ENCODE measurements at regions not wholly inside any gene's neighbourhood (a gene's known extent, or its start where the extent isn't known, plus 50 kb on each side); places are given as distances from the start of the nearest gene placed in this dataset.

DNA sequence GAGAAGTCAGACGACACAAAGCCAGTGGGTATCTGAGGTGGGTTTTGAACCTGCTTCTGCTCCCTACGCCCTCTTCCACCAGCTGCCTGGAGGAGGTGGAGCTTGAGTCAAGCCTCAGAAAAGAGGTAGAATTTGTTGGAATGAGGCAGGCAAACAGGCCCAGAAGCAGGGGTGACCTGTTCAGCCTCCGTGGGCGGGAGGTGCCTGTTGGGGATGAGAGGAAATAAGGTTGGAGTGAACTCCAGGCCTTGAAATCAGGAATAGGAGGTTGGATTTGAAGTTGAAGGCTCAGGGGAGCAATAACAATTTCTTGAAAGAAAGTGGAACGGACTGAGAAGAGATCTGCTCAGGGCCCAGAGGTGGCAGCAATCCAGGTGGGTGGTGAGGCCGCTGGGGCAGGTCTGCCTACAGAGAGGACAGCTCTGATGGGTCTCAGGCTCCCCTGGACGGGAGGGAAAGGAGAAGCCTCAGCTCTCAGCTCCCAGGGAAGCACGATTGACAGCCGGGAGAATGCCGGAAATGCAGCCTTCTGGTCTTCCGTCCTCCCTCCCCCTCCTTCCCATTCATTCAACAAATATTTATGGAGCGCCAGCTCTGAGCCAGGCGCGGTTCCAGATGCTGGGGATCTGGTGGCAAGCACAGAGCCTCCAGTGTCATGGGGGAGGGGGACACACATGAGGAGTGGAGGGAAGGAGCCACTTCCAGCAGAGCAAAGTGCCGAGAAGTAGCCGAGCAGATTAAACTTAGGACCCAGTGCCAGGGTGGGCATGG lies 61.9 kb upstream of the CIBAR2 start:
- DNase-seq (ENCODE audit: low read depth in 2 of 3, low spot score in 2 of 3): no peak

DNA sequence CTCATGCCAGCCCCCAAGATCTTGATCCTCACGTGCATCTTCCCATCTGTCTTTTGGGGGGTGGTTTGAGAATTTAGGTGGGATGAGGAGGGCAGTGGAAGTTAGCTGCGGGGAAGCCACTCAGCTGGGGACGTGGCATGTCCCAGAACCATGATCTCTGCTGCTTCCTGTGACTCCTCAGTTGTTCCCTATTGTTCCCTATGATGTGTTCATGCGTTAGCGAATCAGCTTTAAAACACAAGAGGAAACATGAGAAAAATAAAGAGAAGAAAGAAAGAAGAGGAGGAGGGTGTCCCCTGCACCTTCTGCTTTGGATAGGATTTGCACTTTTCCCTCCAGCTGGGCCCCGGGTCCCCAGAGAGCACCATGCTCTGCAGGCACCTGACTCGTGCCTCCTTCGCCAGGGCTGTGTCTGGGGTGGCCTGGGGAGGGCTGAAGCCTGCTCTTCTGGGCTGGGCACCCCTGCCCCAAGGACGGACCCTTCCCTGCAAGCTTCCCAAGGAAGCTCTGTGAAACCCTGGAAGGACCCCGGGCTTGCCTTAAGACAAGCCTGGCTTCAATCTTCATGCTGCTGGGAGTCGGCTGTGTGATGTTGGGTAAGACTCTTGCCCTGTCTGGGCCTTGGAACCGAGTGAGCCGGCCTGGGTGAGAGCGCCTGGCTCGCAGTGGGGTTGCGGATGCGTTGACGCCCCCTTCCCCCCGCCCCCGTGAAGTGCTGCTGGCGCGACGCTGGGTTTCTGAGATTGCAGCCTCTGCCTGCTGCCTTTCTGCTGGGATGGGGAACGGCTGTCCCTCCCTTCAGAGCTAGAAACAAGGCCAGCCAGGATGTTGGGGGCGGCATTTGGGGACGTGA lies 62.8 kb upstream of the CIBAR2 start:
- no peak for DNase-seq (ENCODE audit: low read depth in 2 of 3, low spot score in 2 of 3)

DNA sequence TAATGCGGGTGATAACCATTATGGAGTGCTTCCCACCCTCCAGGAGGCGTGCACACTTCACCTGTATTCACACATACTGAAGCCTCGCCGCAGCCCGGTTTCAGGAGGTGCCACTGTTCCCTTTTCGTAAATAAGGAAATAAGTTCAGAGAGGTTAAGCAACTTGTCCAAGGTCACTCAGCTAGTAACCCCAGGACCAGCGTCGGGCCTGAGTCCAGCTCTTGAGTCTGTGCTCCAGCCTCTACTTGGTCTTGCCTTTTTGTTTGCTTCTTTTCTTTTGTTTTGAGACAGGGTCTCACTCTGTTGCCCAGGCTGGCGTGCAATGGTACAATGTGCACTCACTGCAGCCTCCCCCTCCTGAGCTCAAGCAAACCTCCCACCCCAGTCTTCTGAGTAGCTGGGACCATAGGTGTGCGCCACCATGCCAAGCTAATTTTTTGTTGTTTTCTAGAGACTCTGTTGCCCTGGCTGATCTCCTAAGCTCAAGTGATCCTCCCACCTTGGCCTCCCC lies 63.5 kb upstream of the CIBAR2 start:
- DNase-seq (ENCODE audit: low read depth in 2 of 3, low spot score in 2 of 3): no peak

DNA sequence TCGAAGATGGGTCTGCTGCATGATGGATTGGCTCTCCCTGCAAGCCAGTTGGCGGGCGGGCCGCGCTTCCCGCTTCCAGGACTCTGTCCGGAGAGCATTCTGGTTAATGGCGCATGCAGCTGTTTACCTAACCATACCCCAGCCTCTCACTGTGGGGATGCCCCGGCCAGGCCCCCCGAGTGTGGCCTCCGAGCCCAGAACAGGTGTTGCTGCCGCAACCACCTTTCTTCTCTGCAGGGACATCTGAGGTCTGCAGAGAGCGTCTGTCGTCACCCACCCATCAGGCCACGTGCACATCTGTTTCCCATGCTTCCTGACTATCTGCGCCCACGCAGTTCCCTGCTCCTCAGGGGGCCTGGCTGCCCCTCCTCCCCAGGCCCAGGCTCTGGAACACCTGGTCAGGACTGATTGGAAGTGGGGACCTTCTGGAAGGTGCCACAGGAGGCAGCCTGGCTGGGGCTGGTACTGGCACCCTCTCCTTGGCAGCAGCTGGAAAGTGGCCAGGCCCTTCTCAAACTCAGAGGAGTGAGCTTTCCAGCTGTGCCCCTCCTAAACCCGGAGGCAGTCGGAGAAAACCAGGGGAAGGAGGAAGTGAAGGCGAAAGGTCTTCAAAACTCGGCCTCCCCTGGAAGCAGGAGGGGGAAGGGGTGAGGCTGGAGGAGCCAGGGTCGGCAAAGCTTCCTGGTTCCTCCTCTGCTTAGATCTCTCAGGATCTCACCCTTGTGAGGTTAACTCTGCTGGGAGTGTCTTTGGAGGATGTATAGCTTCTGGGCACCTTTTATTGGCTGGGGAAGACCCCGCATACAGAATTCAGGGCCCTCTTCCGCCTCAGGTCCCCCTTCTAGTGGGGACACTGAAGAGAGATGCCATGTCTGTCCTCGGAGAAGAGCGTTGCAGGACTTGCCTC lies 64.5 kb upstream of the CIBAR2 start:
- no peak for DNase-seq (ENCODE audit: low read depth in 2 of 3, low spot score in 2 of 3)

DNA sequence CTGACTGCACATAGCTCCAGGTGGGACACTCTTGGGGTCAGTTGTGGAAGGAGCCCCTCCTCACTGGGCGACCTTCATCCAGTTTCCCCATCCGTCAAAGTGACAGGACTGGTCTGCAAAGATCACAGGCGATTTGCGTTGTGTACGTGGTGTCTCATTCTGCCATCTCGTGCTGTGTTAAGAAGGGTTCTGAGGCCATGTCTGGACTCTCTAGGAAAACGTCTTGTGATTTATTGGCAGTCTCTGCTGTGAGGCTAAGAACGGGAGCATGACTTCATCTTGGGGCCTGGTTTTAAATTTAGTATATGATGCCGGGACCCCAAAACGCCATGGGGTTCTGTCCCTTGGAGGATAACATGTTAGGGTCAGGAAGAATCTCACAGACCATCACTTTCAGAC lies 65.2 kb upstream of the CIBAR2 start:
- no peak for DNase-seq (ENCODE audit: low read depth in 2 of 3, low spot score in 2 of 3)

DNA sequence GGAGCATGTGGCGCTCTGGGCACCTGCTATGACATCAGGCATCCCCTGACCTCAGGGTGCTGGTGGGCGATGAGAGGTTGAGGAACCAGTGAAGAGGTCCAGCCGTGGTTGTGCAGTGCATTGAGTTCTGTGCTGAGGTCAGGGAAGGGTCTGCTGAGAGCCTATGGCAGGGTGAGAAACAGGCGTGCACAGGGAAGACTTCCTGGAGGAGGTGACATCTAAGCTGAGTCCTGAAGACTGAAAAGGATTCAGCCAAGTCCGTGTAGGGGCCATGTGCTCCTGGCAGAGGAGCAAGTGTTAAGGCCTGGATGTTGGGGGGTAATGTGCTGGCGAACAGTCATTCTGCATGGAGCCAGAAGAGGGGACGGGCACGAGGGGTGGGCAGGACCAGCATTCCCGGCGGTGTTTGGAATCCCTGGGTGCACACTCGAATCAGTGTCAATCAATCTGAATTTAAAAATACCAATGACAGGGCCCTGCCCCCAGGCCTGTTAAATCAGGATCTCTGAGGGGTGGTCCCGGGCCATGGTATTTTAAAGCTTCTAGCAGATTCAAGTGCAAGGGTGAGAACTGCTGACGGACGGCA lies 65.8 kb upstream of the CIBAR2 start:
- DNase-seq (ENCODE audit: low read depth in 2 of 3, low spot score in 2 of 3): no peak

DNA sequence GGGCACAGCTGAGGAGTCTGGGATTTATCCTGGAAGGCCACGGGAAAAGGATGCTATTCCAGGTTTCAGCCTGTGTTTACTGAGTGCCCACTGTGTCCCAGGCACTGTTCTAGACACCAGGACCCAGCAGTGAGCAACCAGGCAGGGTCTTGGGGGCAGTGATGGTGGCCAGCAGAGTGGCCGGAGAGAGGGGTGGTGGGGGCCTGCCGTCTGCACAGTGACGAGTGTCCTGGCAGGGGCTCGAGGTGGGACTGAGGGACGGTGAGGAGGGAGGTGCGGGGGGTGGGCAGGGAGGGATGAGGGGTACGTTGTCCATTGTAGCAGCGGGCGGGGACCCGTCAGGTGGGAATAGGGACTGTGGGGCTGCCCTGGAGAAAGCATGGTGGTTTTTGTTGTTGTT lies 66.3 kb upstream of the CIBAR2 start:
- DNase-seq (ENCODE audit: low read depth in 2 of 3, low spot score in 2 of 3): no peak

DNA sequence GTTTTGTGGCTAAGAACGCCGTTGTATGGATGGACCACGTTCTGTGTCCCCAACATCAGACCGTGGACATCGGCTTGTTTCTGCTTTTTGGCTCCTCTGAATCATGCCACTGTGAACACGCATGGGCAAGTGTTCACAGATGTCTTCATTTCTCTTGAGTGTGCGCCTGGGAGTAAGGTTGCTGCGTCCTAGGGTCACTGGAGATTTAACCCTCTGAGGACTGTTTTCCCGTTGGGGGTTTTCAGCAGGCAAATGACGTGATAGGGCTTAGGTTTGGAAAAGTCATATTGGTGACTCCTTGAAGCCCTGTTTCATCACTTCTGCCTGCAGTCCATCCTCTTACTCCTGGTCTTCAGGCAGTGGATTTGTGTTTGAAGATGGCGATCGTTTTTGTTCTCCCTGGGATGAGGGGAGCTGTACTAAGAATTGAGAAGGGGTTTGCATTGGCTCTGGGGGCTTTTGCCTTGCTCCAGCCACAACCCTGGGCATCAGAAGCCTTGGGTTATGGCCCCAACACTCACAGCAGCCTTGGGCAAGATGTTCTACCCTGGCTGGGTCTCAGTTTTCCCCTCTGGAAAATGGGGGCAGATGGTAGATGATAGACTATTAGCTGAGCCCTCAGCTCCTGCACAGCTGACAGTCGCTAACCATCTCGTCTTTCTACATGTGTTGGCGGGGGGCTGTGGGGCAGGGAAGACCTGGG lies 67.2 kb upstream of the CIBAR2 start:
- DNase-seq (ENCODE audit: low read depth in 2 of 3, low spot score in 2 of 3): no peak

DNA sequence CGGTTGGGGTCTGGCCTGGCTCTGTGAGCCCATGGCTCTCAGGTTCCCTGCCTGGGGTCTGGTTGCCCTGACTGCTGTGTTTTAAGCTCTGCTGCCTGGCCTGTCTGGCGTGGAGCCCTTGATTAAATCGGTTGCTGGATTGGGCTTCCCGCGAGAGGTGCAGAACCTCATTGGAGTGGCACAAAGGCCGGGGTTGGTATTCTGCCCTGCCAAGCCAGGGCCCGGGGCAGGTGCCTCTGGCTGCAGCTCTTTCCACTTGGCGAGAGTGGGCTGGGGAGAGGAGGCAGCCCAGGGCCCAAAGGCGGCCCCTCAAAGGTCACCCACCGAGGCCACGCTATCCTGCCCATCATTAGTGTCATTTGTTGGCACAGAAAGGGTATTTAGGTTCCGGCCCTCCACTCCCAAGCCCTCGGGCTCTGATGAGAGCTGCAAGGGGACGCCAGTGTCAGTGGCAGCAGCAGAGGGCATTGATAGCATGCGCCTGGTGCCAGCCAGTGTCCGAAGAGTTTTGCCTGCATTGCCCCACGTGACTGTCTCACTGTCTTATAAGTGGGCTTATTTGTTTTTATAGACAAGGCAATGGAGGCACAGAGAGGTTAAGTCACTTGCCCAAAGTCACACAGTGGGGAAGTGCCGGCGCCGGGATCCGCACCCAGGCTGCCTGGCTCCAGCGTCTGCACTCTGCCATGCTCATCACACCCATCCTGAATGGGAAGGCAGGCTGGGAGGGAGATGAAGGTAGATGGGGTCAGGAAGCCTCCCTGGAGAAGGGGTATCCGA lies 68.0 kb upstream of the CIBAR2 start:
- no peak for DNase-seq (ENCODE audit: low read depth in 2 of 3, low spot score in 2 of 3)

DNA sequence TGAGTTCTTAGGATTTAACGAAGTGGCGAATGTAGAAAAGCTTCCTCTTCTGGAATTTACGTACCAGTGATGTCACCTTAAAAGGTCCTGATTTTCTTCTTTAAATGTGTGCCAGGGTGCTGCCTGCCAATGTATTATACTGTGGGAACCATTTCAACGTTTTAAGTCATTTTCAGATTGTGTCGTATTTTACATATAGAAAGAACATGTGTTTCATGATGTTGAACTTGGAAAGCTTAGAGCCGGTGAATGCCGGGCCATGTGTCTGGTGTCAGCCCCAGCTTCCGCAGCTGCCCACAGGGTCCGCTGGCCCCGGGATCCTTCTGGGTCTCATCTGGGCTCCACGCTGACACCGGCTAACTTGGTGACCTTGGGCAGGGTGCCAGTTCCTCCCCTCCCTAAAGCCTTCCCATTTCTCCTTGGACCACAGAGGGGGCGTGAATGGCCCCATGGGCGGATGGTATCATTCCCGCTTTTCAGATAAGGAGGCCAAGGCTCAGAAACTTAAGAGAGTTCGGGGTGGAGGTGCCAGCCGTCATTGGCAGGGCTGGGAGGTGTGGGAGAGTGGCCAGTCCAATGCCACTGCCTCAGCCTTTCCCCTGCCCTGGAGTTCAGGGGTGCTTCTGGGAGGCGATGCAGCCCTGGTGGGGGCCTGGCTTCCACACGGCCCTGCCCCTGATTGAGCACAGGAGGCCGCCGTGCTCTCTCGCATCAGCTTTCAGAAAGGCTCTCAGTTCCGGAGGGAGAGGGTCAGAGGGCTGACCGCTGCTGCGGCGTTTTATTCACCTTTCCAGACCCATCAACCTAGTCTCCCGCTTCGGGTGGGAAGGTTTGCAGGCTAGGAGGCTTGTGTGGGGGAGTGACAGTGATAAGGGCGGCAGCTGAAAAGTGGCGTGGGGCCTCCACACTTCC lies 68.8 kb upstream of the CIBAR2 start:
- no peak for DNase-seq (ENCODE audit: low read depth in 2 of 3, low spot score in 2 of 3)

DNA sequence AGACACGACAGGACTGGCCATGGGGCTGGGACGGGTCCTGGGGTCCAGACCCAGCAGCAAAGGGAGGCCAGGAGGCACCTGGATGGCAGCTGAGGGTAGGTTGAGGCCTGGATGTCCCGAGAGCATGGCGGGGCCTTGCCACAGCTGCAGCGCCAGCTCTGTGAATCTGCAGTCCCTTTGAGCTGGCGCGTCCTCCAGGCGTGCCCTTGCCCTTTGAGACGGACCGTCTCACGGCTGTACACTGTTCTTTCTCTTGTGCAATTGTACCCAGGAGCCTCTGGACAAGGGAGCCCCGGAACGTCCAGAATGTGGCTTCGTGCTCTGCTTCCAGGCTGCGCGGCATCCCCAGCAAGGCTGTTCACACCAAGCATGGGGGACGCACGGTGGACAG lies 69.5 kb upstream of the CIBAR2 start:
- DNase-seq (ENCODE audit: low read depth in 2 of 3, low spot score in 2 of 3): no peak

DNA sequence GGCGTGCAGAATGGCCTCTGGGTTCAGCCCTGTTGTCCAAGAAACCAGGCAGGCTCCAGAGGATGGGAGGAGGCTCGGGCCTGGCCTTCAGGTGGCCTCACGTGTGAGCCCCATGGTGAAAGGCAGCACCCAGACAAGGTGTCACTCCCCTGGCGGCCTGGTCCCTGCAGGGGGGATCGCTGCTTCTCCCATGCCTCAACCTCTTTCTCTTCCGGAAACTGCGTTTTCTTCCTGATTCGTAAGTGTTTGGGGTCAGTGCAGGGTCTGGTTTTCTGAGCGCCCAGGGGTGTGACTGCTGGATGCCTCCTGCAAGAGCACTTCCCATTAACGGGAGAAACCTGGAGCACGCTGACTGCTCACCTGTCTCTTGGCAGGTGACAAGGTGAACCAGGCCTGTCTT lies 70.0 kb upstream of the CIBAR2 start:
- no peak for DNase-seq (ENCODE audit: low read depth in 2 of 3, low spot score in 2 of 3)

DNA sequence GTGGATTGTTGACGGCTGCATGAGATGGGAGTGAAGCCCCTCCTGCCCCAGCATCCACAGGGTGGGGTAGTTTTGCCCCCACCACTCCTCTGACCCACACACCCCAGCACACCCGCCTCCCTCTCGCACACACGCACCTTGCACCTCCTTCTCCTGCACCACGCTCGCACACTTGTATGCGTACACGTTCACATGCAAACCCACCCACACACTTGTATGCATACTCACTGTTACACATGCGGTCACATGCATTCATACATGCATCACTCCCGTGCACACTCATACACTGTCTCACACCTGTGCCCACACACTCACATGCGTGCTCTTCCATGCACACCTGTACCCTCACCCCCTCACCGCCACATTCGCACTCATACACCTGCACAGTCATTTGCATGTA lies 70.5 kb upstream of the CIBAR2 start:
- no peak for DNase-seq (ENCODE audit: low read depth in 2 of 3, low spot score in 2 of 3)

DNA sequence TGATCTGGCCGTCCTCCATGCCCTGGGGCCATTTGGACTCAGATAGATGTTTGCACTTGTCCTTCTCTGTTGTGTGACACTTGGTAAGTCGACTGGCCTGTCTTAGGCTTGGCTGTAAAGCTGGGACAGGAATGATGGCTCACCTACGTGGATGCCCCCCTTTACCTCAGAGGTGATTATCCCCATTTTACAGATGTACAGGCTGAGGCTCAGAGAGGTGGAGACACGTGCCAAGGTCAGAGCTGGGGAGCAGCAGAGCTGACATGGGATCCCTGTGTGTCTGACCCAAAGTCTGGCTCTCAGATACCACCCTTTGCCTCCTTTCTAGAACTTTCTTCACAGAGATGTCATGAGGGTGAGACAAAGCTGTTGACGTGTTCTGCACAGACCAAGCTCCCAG lies 71.3 kb upstream of the CIBAR2 start:
- DNase-seq (ENCODE audit: low read depth in 2 of 3, low spot score in 2 of 3): no peak

DNA sequence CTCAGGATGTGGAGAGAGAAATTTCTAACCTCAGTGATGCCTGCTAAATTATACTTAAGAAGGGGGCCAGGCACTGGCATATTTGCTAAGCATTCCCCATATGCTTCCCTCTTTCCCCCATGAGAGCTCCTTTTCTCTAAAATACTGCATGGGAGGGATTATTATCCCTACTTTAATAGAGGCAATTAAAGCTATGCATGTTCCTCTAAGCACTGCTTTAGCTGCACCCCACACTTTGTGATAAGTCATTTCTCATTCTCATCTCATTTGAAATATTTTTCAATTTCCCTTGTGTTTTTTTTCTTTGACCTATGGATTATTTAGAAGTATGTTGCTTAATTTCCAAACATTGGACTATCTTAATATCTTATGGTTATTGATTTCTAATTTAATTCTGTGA lies 72.1 kb upstream of the CIBAR2 start:
- no peak for DNase-seq (ENCODE audit: low read depth in 2 of 3, low spot score in 2 of 3)

DNA sequence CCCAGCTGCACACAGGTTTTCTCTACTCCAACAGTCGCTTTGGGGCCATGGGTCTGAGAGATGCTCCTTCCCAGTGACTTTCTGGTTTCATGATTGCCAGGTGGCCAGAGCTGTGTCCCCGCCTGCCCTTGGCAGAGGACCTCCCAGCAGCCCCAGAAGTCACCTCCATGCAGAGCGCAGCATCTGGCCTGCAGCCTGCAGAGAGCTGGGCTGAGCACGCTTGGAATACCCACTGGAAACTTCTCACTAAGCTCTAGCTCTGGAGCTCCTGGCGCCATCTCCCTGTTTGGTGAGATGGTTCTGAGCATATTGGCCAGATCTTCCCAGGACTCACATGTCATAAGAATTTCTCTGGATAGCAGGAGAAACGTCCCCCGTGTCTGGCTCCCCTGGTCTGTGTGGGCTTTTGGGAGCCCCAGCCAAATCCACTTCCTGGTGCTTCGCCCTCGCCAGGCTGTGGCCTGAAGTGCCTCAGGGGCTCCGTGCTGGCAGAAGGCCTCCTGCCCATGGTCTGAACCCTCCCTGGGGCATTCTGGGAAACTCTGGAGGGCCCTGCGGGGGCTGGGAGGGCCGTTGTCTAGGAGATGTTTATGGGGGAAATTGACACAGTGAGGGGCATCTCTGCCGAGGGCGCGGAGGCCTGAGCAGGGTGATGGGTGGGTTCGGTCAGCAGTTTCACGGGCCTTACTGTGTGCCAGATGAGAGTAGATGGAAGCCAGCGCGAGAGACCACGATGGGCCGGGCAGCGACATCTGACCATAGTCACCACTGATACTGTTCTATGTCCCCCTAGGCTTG lies 73.2 kb upstream of the CIBAR2 start:
- no peak for DNase-seq (ENCODE audit: low read depth in 2 of 3, low spot score in 2 of 3)

DNA sequence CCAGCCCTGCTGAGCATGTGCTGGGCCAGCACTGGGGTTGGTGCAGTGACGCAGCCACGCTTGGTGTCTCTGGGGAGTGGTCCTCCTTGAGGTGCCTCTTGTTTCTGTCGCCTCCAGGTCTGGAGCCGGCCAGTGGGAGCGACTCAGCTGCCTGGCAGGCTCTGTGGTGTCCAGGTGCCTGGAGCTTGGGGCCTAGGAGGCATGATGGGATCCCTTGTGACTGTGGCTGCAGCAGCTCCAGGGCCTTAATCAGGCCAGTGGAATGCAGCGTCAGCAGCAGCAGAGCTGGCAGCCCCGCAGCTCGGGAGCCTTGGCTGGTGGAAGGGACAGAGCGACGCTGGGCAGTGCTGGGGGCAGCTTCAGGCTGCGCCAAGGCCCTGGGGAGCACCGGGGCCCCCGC lies 74.7 kb upstream of the CIBAR2 start:
- no peak for DNase-seq (ENCODE audit: low read depth in 2 of 3, low spot score in 2 of 3)

DNA sequence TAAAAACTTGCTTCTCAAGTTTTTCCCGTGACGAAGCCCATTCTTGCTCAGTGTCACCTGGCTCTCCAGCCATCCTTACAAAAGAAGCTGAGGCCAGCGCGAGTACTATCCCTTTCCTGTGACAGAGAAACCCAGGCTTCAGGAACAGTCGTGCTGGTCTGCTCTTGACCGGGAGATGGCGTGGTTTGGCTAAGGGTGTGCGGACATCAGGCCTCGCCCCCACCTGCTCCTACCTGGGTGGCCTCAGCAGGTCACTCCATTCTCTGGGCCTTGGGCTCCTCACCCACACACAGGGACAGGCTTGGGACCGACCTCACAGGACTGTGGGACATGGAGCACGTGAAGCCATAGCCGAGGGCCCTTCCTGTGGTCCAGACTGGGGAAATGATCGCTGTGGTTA lies 75.2 kb upstream of the CIBAR2 start:
- no peak for DNase-seq (ENCODE audit: low read depth in 2 of 3, low spot score in 2 of 3)

Data from activated CD8-positive, alpha-beta memory T cell treated with anti-CD3 and anti-CD28 coated beads for 48 hours (primary cell).